Chondrocyte (in vitro differentiated cells): ENCODE measurements at regions not wholly inside any gene's neighbourhood (a gene's known extent, or its start where the extent isn't known, plus 50 kb on each side); places are given as distances from the start of the nearest gene placed in this dataset.
"Not testable (repeated sequence)": the region's sequence is repeated elsewhere in the genome, so short reads cannot be mapped to it uniquely, and the experiment has no call there.

Experiments used
- DNase-seq: peaks from one replicate; pipeline ENCODE4 v3.0.0; 2021; ENCODE audit warnings: mixed read lengths, low spot score
- H3K27ac Mint-ChIP-seq: one replicate; pipeline ENCODE4 v1.8.0; 2021; ENCODE audit warnings: mild to moderate bottlenecking, moderate library complexity, mixed read lengths; ENCODE audit not compliant: unreplicated experiment
- H3K27me3 Mint-ChIP-seq: 2 replicates; pipeline ENCODE4 v1.8.0; 2021; ENCODE audit warnings: low read depth, mixed read lengths
- H3K36me3 Mint-ChIP-seq: 2 replicates; pipeline ENCODE4 v1.8.0; 2021; ENCODE audit warnings: low read depth, mixed read lengths
- H3K4me1 Mint-ChIP-seq: 2 replicates; pipeline ENCODE4 v1.8.0; 2021; ENCODE audit warnings: low read depth, mild to moderate bottlenecking, mixed read lengths
- H3K4me3 Mint-ChIP-seq: one replicate; pipeline ENCODE4 v1.8.0; 2021; ENCODE audit warnings: mild to moderate bottlenecking, moderate library complexity, mixed read lengths; ENCODE audit not compliant: unreplicated experiment
- H3K9me3 Mint-ChIP-seq: 2 replicates; pipeline ENCODE4 v1.8.0; 2021; ENCODE audit warnings: low read depth, mixed read lengths
- CTCF ChIP-seq: fragments of 200-600 bp; sonication (generic); IDR thresholded peaks from 2 replicates; pipeline ENCODE4 v1.5.0; 2021; ENCODE audit warnings: antibody characterized with exemption, mild to moderate bottlenecking, moderate library complexity

GRCh38 chr6:139521338-139521737 lies 146.9 kb upstream of the CITED2 start:
- Mint-ChIP-seq H3K27ac (no peak overlapping the region), H3K36me3 (no peaks in the 10 kb centered on the region), H3K4me3 (no peak overlapping the region), H3K27me3 (no peaks in the 10 kb centered on the region), H3K4me1 (peaks cover 20% of the 10 kb centered on the region), H3K9me3 (no peaks in the 10 kb centered on the region)
- DNase-seq, result no peak
- TF ChIP-seq CTCF, result no peak

GRCh38 chr6:139520321-139520768 lies 145.9 kb upstream of the CITED2 start:
- Mint-ChIP-seq H3K4me1 (peaks cover 25% of the 10 kb centered on the region), H3K9me3 (no peaks in the 10 kb centered on the region)

GRCh38 chr6:139519571-139520031 lies 145.2 kb upstream of the CITED2 start:
- no peaks in the 10 kb centered on the region for H3K9me3 Mint-ChIP-seq
- DNase-seq, result no peak
- no peaks in the 10 kb centered on the region for H3K36me3 Mint-ChIP-seq
- no peak for TF ChIP-seq CTCF
- H3K27ac Mint-ChIP-seq, result peak overlapping the region; percentile 58
- H3K4me3 Mint-ChIP-seq, result no peak overlapping the region
- peaks cover 32% of the 10 kb centered on the region for H3K4me1 Mint-ChIP-seq
- no peaks in the 10 kb centered on the region for H3K27me3 Mint-ChIP-seq

More at GRCh38 chr6:139520321-139520768, 145.9 kb upstream of the CITED2 start:
- H3K27me3 Mint-ChIP-seq, result no peaks in the 10 kb centered on the region
- H3K27ac Mint-ChIP-seq, result peak overlapping the region; percentile 58
- no peak for DNase-seq
- H3K36me3 Mint-ChIP-seq, result no peaks in the 10 kb centered on the region
- no peak for TF ChIP-seq CTCF
- H3K4me3 Mint-ChIP-seq, result no peak overlapping the region

GRCh38 chr6:139519097-139519496 lies 144.6 kb upstream of the CITED2 start:
- H3K27me3 Mint-ChIP-seq, result no peaks in the 10 kb centered on the region
- TF ChIP-seq CTCF, result no peak
- no peak overlapping the region for H3K4me3 Mint-ChIP-seq
- DNase-seq, result no peak
- peak overlapping the region; percentile 58 for H3K27ac Mint-ChIP-seq
- H3K4me1 Mint-ChIP-seq, result peaks cover 32% of the 10 kb centered on the region
- H3K36me3 Mint-ChIP-seq, result no peaks in the 10 kb centered on the region
- no peaks in the 10 kb centered on the region for H3K9me3 Mint-ChIP-seq

- DNase-seq, result no peak
- H3K4me1 Mint-ChIP-seq, result peaks cover 32% of the 10 kb centered on the region
- no peak overlapping the region for H3K27ac Mint-ChIP-seq
- H3K4me3 Mint-ChIP-seq, result no peak overlapping the region
- H3K36me3 Mint-ChIP-seq, result no peaks in the 10 kb centered on the region
- no peak for TF ChIP-seq CTCF
- H3K27me3 Mint-ChIP-seq, result no peaks in the 10 kb centered on the region
- H3K9me3 Mint-ChIP-seq, result no peaks in the 10 kb centered on the region
Measured at GRCh38 chr6:139518556-139519091, 144.2 kb upstream of the CITED2 start.

GRCh38 chr6:139517998-139518555 lies 143.6 kb upstream of the CITED2 start:
- not testable (repeated sequence) for H3K27ac Mint-ChIP-seq, H3K36me3 Mint-ChIP-seq, H3K9me3 Mint-ChIP-seq, H3K4me3 Mint-ChIP-seq, DNase-seq, H3K27me3 Mint-ChIP-seq
- H3K4me1 Mint-ChIP-seq, result peaks cover 32% of the 10 kb centered on the region
